OCI-LY7 (cell line): ENCODE measurements at regions not wholly inside any gene's neighbourhood (a gene's known extent, or its start where the extent isn't known, plus 50 kb on each side); places are given as distances from the start of the nearest gene placed in this dataset.
"Not testable (repeated sequence)": the region's sequence is repeated elsewhere in the genome, so short reads cannot be mapped to it uniquely, and the experiment has no call there.

Experiments used
- BruUV-seq: library from RNA; stranded (reverse); fragments of 400-500 nt; replicated peaks from 2 replicates; lab custom pipeline; 2021; lab: Mats Ljungman, UMichigan
- CTCF ChIA-PET: fragments of 300-600 bp; sonication (Branson Sonifier 250); formaldehyde crosslinking; loops from one replicate; lab custom pipeline; 2022; ENCODE audit warnings: antibody characterized with exemption; ENCODE audit not compliant: unreplicated experiment; lab: Charles Lee
- POLR2A ChIA-PET: fragments of 300-600 bp; sonication (Branson Sonifier 250); formaldehyde crosslinking; loops from one replicate; lab custom pipeline; 2022; ENCODE audit warnings: antibody characterized with exemption; lab: Charles Lee
- DNase-seq: peaks from one replicate; pipeline ENCODE4 v3.0.0-alpha.2; 2015; ENCODE audit warnings: low spot score
- H2AFZ ChIP-seq: fragments of 200-600 bp; sonication (generic), shearing (Covaris generic); 2 replicates; pipeline ENCODE4 v1.6.1; 2014; ENCODE audit warnings: mild to moderate bottlenecking, antibody characterized with exemption, low read length, moderate library complexity
- H3K27ac ChIP-seq: fragments of 200-600 bp; sonication (generic); 2 replicates; pipeline ENCODE4 v1.5.1; 2014; ENCODE audit warnings: mixed run types, low read depth, mild to moderate bottlenecking, moderate library complexity, low read length, inconsistent platforms; ENCODE audit not compliant: poor library complexity, severe bottlenecking
- H3K36me3 ChIP-seq: fragments of 200-600 bp; sonication (generic); 2 replicates; pipeline ENCODE4 v1.6.1; 2014; ENCODE audit warnings: mild to moderate bottlenecking, antibody characterized with exemption, low read length, moderate library complexity, mixed read lengths; ENCODE audit not compliant: insufficient read depth
- H3K4me1 ChIP-seq: fragments of 200-600 bp; sonication (generic); 2 replicates; pipeline ENCODE4 v1.5.1; 2014; ENCODE audit warnings: mild to moderate bottlenecking, low read length; ENCODE audit not compliant: insufficient read depth, poor library complexity, severe bottlenecking
- H3K4me2 ChIP-seq: fragments of 200-600 bp; sonication (generic); 2 replicates; pipeline ENCODE4 v1.6.1; 2014; ENCODE audit warnings: mild to moderate bottlenecking, low read length
- H3K4me3 ChIP-seq: fragments of 200-600 bp; sonication (generic); 2 replicates; pipeline ENCODE4 v1.5.1; 2014; ENCODE audit warnings: mild to moderate bottlenecking, low read depth, low read length; ENCODE audit not compliant: poor library complexity, severe bottlenecking
- H3K79me2 ChIP-seq: fragments of 200-600 bp; sonication (generic); 2 replicates; pipeline ENCODE4 v1.6.1; 2016; ENCODE audit warnings: low read depth, mild to moderate bottlenecking, low read length, moderate library complexity, mixed read lengths; ENCODE audit not compliant: insufficient read depth
- H3K9me2 ChIP-seq: fragments of 200-600 bp; sonication (generic); 2 replicates; pipeline ENCODE4 v1.6.1; 2016; ENCODE audit warnings: mild to moderate bottlenecking, low read length, mixed read lengths; ENCODE audit not compliant: insufficient read depth
- H3K9me3 ChIP-seq: fragments of 200-600 bp; sonication (generic); 2 replicates; pipeline ENCODE4 v1.6.1; 2014; ENCODE audit warnings: mild to moderate bottlenecking, mixed run types, low read length, mixed read lengths
- H4K20me1 ChIP-seq: fragments of 200-600 bp; sonication (generic); 2 replicates; pipeline ENCODE4 v1.6.1; 2014; ENCODE audit warnings: mild to moderate bottlenecking, antibody characterized with exemption, low read length, moderate library complexity, mixed read lengths; ENCODE audit not compliant: insufficient read depth
- EZH2phosphoT487 ChIP-seq: fragments of 200-600 bp; sonication (generic); IDR thresholded peaks from 2 replicates; pipeline ENCODE4 v1.6.1; 2018; ENCODE audit warnings: low read depth, borderline replicate concordance, mild to moderate bottlenecking, mixed run types, antibody characterized with exemption, low read length, moderate library complexity, mixed read lengths
- intact Hi-C: fragments of 100-400 bp; cut with micrococcal nuclease; formaldehyde crosslinking; loops from one replicate; pipeline ENCODE4 v1.10.0; 2022; ENCODE audit not compliant: unreplicated experiment
- TF ChIP-seq, protein P1 (sequence below): fragments of 200-600 bp; sonication (generic); conservative IDR thresholded peaks from 2 replicates; pipeline ENCODE4 v1.5.1; 2014; ENCODE audit warnings: mild to moderate bottlenecking, antibody characterized with exemption, low read length, moderate library complexity, mixed read lengths

DNA sequence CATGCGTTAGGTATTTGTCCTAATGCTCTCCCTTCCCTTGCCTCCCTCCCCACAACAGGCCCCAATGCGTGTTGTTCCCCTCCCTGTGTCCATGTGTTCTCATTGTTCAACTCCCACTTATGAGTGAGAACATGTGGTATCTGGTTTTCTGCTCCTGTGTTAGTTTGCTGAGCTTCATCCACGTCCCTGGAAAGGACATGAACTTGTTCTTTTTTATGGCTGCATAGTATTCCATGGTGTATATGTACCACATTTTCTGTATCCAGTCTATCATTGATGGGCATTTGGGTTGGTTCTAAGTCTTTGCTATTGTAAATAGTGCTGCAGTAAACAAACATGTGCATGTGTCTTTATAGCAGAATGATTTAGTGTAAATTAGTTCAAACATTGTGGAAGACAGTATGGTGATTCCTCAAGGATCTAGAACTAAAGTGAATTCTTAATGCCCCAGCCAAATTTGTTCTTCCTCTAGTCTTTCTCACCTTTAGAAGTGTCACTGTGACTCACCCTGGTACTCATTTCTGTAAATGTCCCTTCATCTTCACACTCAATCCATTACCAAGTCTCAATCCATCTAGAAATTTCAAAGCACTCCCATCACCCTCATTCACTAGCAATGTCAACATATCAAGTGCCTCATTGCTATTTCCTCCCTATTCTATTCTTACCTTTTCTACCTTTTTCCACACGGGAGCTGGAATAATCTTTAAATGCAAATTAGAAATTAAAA is 123.9 kb downstream of the MREG start:
- H4K20me1 ChIP-seq, H2AFZ ChIP-seq, DNase-seq, H3K4me2 ChIP-seq, H3K4me1 ChIP-seq, BruUV-seq, POLR2A ChIA-PET, H3K9me3 ChIP-seq, H3K4me3 ChIP-seq, H3K9me2 ChIP-seq, H3K27ac ChIP-seq, intact Hi-C loops, H3K79me2 ChIP-seq, H3K36me3 ChIP-seq, CTCF ChIA-PET: not testable (repeated sequence)

DNA sequence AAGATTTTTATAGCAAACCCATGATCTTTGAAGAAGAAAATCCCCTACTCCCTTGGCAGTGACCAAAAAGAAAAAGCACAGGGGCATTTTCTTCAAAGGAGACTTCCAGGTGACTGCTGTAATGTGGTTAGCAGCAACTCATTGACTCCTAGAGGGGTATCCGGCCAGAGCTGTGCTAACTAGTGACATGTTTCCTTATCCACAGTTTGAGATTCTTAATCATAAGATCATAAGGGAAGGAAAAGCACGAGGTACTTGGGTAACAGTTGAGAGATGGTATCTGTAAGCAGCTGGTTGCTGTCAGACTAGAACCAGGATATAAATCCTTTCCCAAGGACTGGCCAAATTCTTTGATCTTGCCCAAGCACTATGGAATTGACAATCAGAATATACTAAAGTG is 124.7 kb downstream of the MREG start:
- TF ChIP-seq, protein P1, sequence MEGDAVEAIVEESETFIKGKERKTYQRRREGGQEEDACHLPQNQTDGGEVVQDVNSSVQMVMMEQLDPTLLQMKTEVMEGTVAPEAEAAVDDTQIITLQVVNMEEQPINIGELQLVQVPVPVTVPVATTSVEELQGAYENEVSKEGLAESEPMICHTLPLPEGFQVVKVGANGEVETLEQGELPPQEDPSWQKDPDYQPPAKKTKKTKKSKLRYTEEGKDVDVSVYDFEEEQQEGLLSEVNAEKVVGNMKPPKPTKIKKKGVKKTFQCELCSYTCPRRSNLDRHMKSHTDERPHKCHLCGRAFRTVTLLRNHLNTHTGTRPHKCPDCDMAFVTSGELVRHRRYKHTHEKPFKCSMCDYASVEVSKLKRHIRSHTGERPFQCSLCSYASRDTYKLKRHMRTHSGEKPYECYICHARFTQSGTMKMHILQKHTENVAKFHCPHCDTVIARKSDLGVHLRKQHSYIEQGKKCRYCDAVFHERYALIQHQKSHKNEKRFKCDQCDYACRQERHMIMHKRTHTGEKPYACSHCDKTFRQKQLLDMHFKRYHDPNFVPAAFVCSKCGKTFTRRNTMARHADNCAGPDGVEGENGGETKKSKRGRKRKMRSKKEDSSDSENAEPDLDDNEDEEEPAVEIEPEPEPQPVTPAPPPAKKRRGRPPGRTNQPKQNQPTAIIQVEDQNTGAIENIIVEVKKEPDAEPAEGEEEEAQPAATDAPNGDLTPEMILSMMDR: no peak
- DNase-seq: no peak
- Histone ChIP-seq H3K4me1 (no peaks in the 10 kb centered on the region), H3K36me3 (no peaks in the 10 kb centered on the region), H3K4me3 (no peak overlapping the region), H2AFZ (no peak overlapping the region), H3K27ac (no peak overlapping the region), H3K9me2 (no peaks in the 10 kb centered on the region), H3K79me2 (no peaks in the 10 kb centered on the region), H3K9me3 (no peaks in the 10 kb centered on the region), H3K4me2 (no peak overlapping the region), H4K20me1 (no peaks in the 10 kb centered on the region)
- BruUV-seq: no TSS peak
- intact Hi-C loops: no loop called here
- POLR2A ChIA-PET: interaction anchor here (0.7 kb wide), 1 partner anchor 8 kb away, joined by 3 read pairs; no protein-coding TSS in a partner anchor
- CTCF ChIA-PET: no interaction called here

DNA sequence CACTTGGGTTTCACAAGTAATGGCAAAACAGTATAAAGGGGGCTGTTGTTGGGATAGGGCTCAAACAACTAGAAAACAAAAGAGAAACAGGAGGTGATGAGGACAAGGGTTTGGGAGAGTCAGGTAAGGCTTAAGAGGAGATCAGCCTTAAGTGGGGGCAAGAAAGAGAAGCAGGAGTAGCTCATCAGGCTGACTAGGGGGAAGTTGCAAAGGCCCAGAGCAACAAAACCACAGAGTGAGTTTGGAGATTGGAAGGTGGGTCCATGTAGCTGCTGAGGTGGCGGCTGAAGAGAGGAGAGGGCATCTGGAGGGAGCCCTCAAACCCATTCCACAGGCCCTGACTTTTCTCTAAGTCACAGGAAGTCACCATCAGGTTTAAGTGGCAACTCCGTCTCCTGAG is 126.0 kb downstream of the MREG start:
- Histone ChIP-seq H4K20me1 (no peaks in the 10 kb centered on the region), H3K9me3 (no peaks in the 10 kb centered on the region), H3K4me2 (no peak overlapping the region), H3K27ac (no peak overlapping the region), H2AFZ (no peak overlapping the region), H3K4me1 (no peaks in the 10 kb centered on the region), H3K36me3 (no peaks in the 10 kb centered on the region), H3K79me2 (no peaks in the 10 kb centered on the region), H3K4me3 (no peak overlapping the region), H3K9me2 (no peaks in the 10 kb centered on the region)
- ChIA-PET POLR2A (interaction anchor here (0.6 kb wide), 1 partner anchor 149 kb away, joined by 4 read pairs; no protein-coding TSS in a partner anchor), CTCF (no interaction called here)
- no peak for DNase-seq
- no TSS peak for BruUV-seq
- TF ChIP-seq, protein P1: no peak
- no peak for TF ChIP-seq EZH2phosphoT487
- intact Hi-C loops: no loop called here
